ENCODE measurements at regions not wholly inside any gene's neighbourhood (a gene's known extent, or its start where the extent isn't known, plus 50 kb on each side); places are given as distances from the start of the nearest gene placed in this dataset.

DNA sequence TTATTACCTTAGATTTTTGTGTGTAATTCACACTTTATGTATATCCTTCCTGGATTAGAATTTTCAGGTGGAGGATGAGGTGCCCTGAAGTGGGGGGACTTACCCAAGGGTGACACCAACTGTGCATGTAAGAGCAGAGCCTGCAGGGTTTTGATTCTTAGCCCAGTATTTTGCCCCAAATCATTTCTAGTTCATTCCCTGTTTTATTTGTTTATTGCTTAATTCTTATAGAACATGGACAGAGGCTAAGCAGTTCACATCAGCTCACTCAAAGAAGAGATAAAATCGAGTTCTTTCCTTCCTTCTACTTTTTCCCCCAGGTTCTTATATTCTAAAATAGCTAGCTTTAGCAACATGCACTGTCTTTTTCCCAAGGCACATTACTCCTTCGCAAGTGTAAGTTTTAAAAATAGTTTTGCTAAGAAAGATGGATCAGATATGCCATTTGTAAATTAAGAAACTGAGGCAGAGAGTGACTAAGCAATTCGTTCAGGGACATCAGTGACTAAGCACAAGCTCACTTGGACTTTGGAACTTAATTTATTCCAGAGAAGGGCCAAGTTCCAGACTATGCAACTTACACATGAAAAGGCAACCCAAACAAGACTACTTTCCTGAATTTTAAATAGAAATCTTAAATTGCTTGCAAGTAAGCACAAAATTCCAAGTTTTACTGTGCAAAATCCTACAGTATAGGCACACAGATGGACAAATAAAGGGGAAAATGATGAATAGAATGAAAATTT lies 427.9 kb upstream of the POU3F3 start:
- no peak overlapping the region for H3K27ac ChIP-seq
- H3K4me1 ChIP-seq = no peaks in the 10 kb centered on the region
- no peaks in the 10 kb centered on the region for H3K36me3 ChIP-seq
- no peaks in the 10 kb centered on the region for H3K9me3 ChIP-seq
- no peak for TF ChIP-seq POLR2A (IDR thresholded peaks at IDR 0.05)
- no peak for TF ChIP-seq EP300 (IDR thresholded peaks at IDR 0.05)
- TF ChIP-seq POLR2AphosphoS5 (IDR thresholded peaks at IDR 0.05) = no peak
- TF ChIP-seq, protein P1, sequence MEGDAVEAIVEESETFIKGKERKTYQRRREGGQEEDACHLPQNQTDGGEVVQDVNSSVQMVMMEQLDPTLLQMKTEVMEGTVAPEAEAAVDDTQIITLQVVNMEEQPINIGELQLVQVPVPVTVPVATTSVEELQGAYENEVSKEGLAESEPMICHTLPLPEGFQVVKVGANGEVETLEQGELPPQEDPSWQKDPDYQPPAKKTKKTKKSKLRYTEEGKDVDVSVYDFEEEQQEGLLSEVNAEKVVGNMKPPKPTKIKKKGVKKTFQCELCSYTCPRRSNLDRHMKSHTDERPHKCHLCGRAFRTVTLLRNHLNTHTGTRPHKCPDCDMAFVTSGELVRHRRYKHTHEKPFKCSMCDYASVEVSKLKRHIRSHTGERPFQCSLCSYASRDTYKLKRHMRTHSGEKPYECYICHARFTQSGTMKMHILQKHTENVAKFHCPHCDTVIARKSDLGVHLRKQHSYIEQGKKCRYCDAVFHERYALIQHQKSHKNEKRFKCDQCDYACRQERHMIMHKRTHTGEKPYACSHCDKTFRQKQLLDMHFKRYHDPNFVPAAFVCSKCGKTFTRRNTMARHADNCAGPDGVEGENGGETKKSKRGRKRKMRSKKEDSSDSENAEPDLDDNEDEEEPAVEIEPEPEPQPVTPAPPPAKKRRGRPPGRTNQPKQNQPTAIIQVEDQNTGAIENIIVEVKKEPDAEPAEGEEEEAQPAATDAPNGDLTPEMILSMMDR (IDR thresholded peaks at IDR 0.05) = no peak
- no peak for DNase-seq (ENCODE audit: low spot score in 2 of 2)
- no peaks in the 10 kb centered on the region for H3K27me3 ChIP-seq
- WGBS = 66% methylated on average over 3 of the region's 3 CpGs
- H3K4me3 ChIP-seq = no peak overlapping the region

DNA sequence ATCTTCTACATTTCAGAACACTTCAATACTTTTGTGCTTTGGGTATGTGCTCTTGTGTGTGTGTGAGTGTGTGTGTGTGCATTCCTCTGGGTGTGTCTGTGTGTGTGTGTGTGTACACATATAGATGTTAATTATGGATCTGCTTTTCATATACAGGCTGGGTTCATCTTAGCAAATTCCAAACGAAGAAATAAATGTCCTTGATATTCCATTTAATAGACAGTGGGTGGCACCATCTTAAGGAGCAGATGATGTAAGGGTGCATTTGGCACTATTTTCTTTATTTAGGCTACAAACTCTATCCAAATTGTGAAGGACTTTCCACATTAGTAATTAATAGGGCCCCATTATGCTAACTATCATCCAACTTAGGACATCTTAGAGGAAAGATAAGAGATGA lies 425.8 kb upstream of the POU3F3 start:
- H3K36me3 ChIP-seq = no peaks in the 10 kb centered on the region
- H3K9me3 ChIP-seq = no peaks in the 10 kb centered on the region
- no peak overlapping the region for H3K4me3 ChIP-seq
- no peak overlapping the region for H3K27ac ChIP-seq
- DNase-seq (ENCODE audit: low spot score in 2 of 2) = no peak
- WGBS = 32% methylated on average over 1 of the region's 1 CpG
- H3K4me1 ChIP-seq = no peaks in the 10 kb centered on the region
- H3K27me3 ChIP-seq = peaks cover 5% of the 10 kb centered on the region
- TF ChIP-seq POLR2A (IDR thresholded peaks at IDR 0.05) = no peak

DNA sequence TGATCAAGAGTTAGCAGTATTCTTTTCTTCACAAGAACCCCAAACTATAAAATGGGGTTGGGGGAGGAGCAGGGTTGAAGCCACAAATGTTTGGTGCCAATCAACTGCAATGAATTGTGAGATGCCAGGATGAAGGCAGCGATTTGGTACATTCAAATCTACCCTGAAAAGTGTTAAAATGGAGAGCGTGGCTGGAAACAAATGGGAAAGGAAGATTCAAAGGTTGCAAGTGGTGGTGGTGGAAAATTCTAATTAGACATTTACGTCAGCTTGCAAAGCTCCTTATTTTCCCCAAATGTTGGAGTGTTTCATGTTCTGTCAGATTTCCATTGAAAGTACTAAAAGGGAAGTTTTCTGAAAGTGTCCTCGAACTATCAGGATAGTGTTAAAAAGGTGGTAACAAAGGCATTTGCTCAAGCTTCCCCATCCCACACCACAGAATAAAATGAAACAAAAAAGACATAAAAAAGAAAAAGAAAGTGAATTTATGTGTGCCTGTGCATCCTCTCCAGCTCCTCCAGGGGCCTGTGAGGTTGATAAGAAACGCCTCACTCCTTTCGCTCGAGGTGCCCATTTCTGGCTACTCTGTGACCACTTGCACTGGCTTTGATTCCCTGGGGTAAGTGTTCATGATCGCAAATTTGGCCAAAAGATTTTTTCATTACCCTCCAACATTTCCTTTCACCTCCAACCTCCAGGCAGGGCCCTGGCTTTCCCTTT lies 424.1 kb upstream of the POU3F3 start:
- H3K4me1 ChIP-seq = peaks cover 5% of the 10 kb centered on the region
- WGBS = 91% methylated on average over 8 of the region's 8 CpGs
- no peaks in the 10 kb centered on the region for H3K36me3 ChIP-seq
- no peak overlapping the region for H3K27ac ChIP-seq
- no peak overlapping the region for H3K4me3 ChIP-seq
- H3K27me3 ChIP-seq = peaks cover 5% of the 10 kb centered on the region
- DNase-seq (ENCODE audit: low spot score in 2 of 2) = no peak
- TF ChIP-seq POLR2AphosphoS5 (IDR thresholded peaks at IDR 0.05) (no peak), POLR2A (IDR thresholded peaks at IDR 0.05) (no peak), EP300 (IDR thresholded peaks at IDR 0.05) (no peak)
- TF ChIP-seq, protein P1 (IDR thresholded peaks at IDR 0.05) = no peak
- no peaks in the 10 kb centered on the region for H3K9me3 ChIP-seq

DNA sequence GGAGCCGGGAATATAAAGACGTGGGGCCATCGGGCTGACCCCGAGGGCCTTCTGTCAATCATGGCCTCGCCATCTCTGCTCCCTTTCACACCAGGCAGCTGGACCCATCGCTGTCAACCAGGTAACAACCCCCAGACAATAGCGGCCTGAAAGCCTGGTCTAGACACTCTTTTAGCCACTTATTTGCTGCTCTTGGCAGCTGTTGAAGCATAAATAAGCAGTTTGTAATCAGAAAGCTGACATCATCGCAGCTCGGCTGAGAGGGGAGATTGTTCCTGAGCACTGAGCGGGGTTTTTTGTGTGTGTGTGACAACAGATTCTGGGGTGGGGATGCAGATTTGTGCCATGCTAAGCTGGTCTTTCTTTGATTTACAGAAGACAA lies 423.6 kb upstream of the POU3F3 start:
- H3K9me3 ChIP-seq = no peaks in the 10 kb centered on the region
- peaks cover 5% of the 10 kb centered on the region for H3K4me1 ChIP-seq
- TF ChIP-seq POLR2A (IDR thresholded peaks at IDR 0.05) = no peak
- no peak for TF ChIP-seq EP300 (IDR thresholded peaks at IDR 0.05)
- TF ChIP-seq, protein P1 (IDR thresholded peaks at IDR 0.05) = no peak
- no peak for TF ChIP-seq POLR2AphosphoS5 (IDR thresholded peaks at IDR 0.05)
- DNase-seq (ENCODE audit: low spot score in 2 of 2) = no peak
- no peak overlapping the region for H3K27ac ChIP-seq
- 85% methylated on average over 10 of the region's 10 CpGs for WGBS
- H3K36me3 ChIP-seq = no peaks in the 10 kb centered on the region
- H3K27me3 ChIP-seq = peaks cover 5% of the 10 kb centered on the region
- H3K4me3 ChIP-seq = no peak overlapping the region

DNA sequence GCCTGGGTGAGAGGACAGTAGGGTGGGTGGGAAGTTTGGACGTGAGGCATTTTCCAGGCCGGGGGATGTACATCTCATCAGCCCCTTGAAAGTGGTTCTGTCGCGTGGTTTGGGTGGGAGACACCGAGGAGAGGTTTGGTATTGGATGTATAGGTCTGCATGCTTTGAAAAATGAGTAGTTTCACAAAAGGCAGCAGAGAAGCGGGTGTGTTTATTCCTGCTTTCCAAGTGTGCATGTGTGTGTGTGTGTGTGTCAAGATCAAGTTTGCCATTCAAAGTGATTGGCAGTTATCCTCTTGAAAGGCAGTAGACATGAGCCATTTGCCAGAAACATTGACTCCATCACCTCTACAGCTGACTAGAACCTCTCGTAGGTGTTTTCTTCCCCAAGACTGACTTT lies 423.1 kb upstream of the POU3F3 start:
- TF ChIP-seq POLR2AphosphoS5 (IDR thresholded peaks at IDR 0.05) = no peak
- TF ChIP-seq POLR2A (IDR thresholded peaks at IDR 0.05) = no peak
- no peak for TF ChIP-seq EP300 (IDR thresholded peaks at IDR 0.05)
- TF ChIP-seq, protein P1 (IDR thresholded peaks at IDR 0.05) = no peak
- H3K27ac ChIP-seq = no peak overlapping the region
- no peak overlapping the region for H3K4me3 ChIP-seq
- H3K27me3 ChIP-seq = peaks cover 5% of the 10 kb centered on the region
- peaks cover 5% of the 10 kb centered on the region for H3K4me1 ChIP-seq
- no peaks in the 10 kb centered on the region for H3K9me3 ChIP-seq
- WGBS = 86% methylated on average over 7 of the region's 7 CpGs
- DNase-seq (ENCODE audit: low spot score in 2 of 2) = no peak
- H3K36me3 ChIP-seq = no peaks in the 10 kb centered on the region
